Esophagus muscularis mucosa (tissue), 4 donors: ENCODE measurements at regions not wholly inside any gene's neighbourhood (a gene's known extent, or its start where the extent isn't known, plus 50 kb on each side); places are given as distances from the start of the nearest gene placed in this dataset.

Experiments used
- DNase-seq: peaks from one replicate; pipeline ENCODE4 v3.0.0-alpha.2; 2017; ENCODE audit errors: extremely low spot score
- H3K27ac ChIP-seq, 4 donors: fragments of 200-600 bp; sonication (generic); replicated peaks in 1 of 4; 1 replicate in 3 of 4; 2 replicates in 1 of 4; pipeline ENCODE4 v1.5.1; 2016 to 2019; ENCODE audit warnings: mild to moderate bottlenecking in 1 of 4
- H3K27me3 ChIP-seq, 4 donors: fragments of 200-600 bp; sonication (generic); one replicate each; pipeline versions ENCODE4 v1.5.1 to v1.6.0; 2016 to 2019
- H3K36me3 ChIP-seq, 4 donors: fragments of 200-600 bp; sonication (generic); one replicate each; pipeline ENCODE4 v1.5.1; 2016 to 2019
- H3K4me1 ChIP-seq, 4 donors: fragments of 200-600 bp; sonication (generic); one replicate each; pipeline ENCODE4 v1.5.1; 2016 to 2019
- H3K4me3 ChIP-seq, 4 donors: fragments of 200-600 bp; sonication (generic); 1 replicate in 2 of 4; 2 replicates in 2 of 4; pipeline ENCODE4 v1.5.1; 2016 to 2019; ENCODE audit warnings: mild to moderate bottlenecking in 4 of 4, moderate library complexity in 1 of 4
- H3K9me3 ChIP-seq, 4 donors: fragments of 200-600 bp; sonication (generic); 1 replicate in 3 of 4; 2 replicates in 1 of 4; pipeline ENCODE4 v1.5.1; 2016 to 2019
- EP300 ChIP-seq: sonication (generic); formaldehyde crosslinking; IDR thresholded peaks from one replicate; pipeline ENCODE4 v1.6.1; 2017; ENCODE audit warnings: antibody characterized with exemption
- POLR2A ChIP-seq: fragments of 450-650 bp; IDR thresholded peaks from one replicate; pipeline ENCODE4 v1.6.1; 2017; ENCODE audit warnings: antibody characterized with exemption, moderate library complexity, mild to moderate bottlenecking, low read depth
- POLR2AphosphoS5 ChIP-seq, 2 donors: sonication (generic); formaldehyde crosslinking; IDR thresholded peaks; one replicate each; pipeline ENCODE4 v1.6.1; 2017; ENCODE audit warnings: antibody characterized with exemption in 2 of 2
- WGBS: methylation state at CpG from one replicate; pipeline ENCODE4 v1.1.5; 2018; 5-methylcytosine and 5-hydroxymethylcytosine counted together
- intact Hi-C: fragments of 100-400 bp; cut with DNase I; formaldehyde crosslinking; loops from one replicate; pipeline ENCODE4 v1.15.1; 2023
- TF ChIP-seq, protein P1 (sequence below), 3 experiments: fragments of 200-600 bp in 2 of 3; fragments of 450-650 bp in 1 of 3; sonication (generic) in 2 of 3; IDR thresholded peaks; one replicate each; pipeline ENCODE4 v1.5.1; 2017 to 2019; ENCODE audit warnings: antibody characterized with exemption in 3 of 3, mild to moderate bottlenecking in 2 of 3, moderate library complexity in 1 of 3

DNA sequence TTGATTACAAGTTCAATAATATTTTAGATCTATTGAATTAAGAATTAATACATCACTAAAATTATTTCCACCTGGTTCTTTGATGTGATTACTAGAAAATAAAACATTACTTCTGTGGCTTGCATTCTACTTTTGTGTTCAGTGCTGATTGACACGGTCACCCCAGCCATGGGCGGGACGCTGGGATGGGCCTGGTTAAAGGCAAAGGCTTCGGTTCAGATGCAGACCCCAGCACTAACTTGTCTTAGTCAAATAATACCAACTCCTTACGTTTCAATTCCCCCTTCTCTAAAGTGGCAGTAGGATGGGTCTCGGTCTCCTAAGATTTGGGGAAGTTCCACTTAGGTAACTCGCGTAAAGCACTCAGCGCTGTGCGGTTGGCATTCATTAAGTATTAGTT lies 144.9 kb downstream of the URI1 start:
- no peak for DNase-seq
- Histone ChIP-seq H3K36me3 (no peaks in the 10 kb centered on the region), H3K4me3 (no peak overlapping the region), H3K27ac (no peak overlapping the region), H3K9me3 (no peaks in the 10 kb centered on the region), H3K4me1 (no peaks in the 10 kb centered on the region), H3K27me3 (peaks cover 0 to 16% (median 0%) of the 10 kb centered on the region in 4 donors)
- WGBS: 97% methylated on average over 10 of the region's 10 CpGs
- TF ChIP-seq, protein P1, sequence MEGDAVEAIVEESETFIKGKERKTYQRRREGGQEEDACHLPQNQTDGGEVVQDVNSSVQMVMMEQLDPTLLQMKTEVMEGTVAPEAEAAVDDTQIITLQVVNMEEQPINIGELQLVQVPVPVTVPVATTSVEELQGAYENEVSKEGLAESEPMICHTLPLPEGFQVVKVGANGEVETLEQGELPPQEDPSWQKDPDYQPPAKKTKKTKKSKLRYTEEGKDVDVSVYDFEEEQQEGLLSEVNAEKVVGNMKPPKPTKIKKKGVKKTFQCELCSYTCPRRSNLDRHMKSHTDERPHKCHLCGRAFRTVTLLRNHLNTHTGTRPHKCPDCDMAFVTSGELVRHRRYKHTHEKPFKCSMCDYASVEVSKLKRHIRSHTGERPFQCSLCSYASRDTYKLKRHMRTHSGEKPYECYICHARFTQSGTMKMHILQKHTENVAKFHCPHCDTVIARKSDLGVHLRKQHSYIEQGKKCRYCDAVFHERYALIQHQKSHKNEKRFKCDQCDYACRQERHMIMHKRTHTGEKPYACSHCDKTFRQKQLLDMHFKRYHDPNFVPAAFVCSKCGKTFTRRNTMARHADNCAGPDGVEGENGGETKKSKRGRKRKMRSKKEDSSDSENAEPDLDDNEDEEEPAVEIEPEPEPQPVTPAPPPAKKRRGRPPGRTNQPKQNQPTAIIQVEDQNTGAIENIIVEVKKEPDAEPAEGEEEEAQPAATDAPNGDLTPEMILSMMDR (IDR thresholded peaks at IDR 0.05): no peak
- TF ChIP-seq EP300 (no peak), POLR2A (no peak), POLR2AphosphoS5 (IDR thresholded peaks at IDR 0.05) (no peak)
- intact Hi-C loops: no loop called here

DNA sequence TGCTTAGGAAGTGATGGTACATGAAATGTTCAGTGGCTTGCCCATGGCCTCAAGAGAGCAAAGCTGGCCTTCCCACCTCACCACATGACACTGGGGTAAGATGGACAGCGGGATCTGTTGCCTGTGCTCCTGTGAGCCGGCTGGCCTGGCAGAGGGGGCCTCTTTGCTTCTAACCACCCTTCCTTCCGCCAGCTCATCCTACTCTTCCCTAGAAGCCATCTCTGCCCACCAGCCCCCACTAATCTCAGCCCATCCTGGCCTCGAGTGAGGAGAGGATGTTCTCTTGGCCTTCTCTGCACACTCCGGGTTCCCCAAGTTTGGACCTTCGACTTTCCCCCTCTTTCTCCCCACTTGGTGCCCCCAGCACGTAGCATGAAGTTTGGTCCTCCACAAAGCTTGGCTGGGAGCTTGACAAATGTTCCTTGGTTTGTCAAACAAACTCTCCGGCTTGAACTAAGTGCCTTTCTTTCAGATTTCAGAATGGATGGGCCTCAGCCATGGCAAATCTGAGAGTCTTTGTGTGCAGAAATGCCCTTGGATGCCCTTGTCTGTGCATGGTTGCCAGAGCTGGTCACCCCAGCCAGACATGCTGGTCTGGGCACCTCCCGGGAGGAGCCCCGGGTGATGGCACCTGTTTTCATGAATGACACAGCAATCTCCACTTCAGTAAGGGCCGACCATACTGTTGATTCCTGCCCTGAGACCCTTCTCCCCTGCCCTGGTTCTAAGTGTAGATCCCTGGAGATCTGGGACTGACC lies 145.5 kb downstream of the URI1 start:
- Histone ChIP-seq H3K4me1 (no peaks in the 10 kb centered on the region), H3K27me3 (peaks cover 0 to 11% (median 0%) of the 10 kb centered on the region in 4 donors), H3K36me3 (no peaks in the 10 kb centered on the region), H3K4me3 (no peak overlapping the region), H3K9me3 (no peaks in the 10 kb centered on the region), H3K27ac (no peak overlapping the region)
- intact Hi-C loops: no loop called here
- 82% methylated on average over 8 of the region's 11 CpGs for WGBS
- TF ChIP-seq, protein P1 (IDR thresholded peaks at IDR 0.05): no peak
- DNase-seq: no peak

DNA sequence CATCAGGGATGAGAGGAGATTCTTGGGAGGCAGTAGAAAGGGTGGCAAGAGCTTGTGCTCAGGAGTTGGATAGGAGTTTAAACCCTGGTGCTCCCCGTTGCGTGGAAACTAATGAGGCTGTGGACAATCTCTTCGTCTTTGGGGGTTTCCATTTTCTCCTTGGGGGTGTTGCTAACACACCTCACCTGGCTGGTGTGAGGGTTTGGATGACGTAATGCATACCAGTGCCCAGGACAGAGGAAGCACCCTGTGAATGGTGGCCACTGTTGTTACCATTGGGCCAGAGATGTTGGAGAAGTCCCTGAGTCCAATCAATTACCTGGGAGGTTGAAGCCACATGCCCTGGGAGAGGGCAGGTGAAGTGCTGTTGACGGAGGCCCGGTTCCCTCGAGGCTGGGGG lies 146.5 kb downstream of the URI1 start:
- Histone ChIP-seq H3K36me3 (no peaks in the 10 kb centered on the region), H3K27ac (no peak overlapping the region), H3K27me3 (peaks cover 0 to 9% (median 0%) of the 10 kb centered on the region in 4 donors), H3K9me3 (no peaks in the 10 kb centered on the region), H3K4me3 (no peak overlapping the region), H3K4me1 (no peaks in the 10 kb centered on the region)
- intact Hi-C loops: no loop called here
- 93% methylated on average over 7 of the region's 7 CpGs for WGBS
- TF ChIP-seq POLR2AphosphoS5 (IDR thresholded peaks at IDR 0.05) (no peak), EP300 (no peak), POLR2A (no peak)
- TF ChIP-seq, protein P1 (IDR thresholded peaks at IDR 0.05): no peak
- no peak for DNase-seq

DNA sequence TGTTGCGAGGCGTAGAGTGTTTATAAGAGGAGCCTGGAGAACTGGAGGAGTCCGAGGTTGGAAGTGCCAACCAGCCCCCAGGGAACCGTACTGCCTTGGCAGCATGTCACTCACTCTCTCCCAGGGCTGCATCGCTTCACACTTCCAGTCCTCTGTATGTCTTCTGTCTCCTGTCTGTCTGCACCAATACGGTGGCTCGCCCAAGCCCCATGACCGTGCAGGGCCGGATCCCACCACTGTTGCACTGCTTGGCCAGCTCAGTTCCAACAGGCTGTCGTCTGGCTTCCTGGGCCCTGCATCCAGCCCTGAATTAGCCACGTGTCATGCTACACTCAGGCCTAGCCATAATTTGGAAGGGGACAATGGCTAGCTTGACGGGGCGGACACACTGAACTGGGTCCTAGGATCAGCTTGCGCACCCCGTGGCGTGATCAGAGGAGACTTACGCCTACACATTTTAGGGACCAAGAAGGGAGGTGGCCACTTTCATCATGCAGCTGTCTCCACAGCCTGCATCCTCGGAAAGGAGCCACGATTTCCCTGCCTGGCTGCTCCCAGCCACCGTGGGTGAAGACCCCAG lies 147.1 kb downstream of the URI1 start:
- intact Hi-C loops: no loop called here
- 77% methylated on average over 10 of the region's 20 CpGs for WGBS

More for the DNA sequence above, 147.1 kb downstream of the URI1 start:
- peaks cover 0 to 9% (median 0%) of the 10 kb centered on the region in 4 donors for H3K27me3 ChIP-seq
- H3K27ac ChIP-seq: no peak overlapping the region
- no peaks in the 10 kb centered on the region for H3K9me3 ChIP-seq
- H3K36me3 ChIP-seq: no peaks in the 10 kb centered on the region
- H3K4me3 ChIP-seq: no peak overlapping the region
- TF ChIP-seq, protein P1 (IDR thresholded peaks at IDR 0.05): no peak
- no peak for TF ChIP-seq POLR2A
- TF ChIP-seq POLR2AphosphoS5 (IDR thresholded peaks at IDR 0.05): no peak
- no peak for TF ChIP-seq EP300
- DNase-seq: no peak
- no peaks in the 10 kb centered on the region for H3K4me1 ChIP-seq
